Gastroesophageal sphincter (tissue), 4 donors: ENCODE measurements at regions not wholly inside any gene's neighbourhood (a gene's known extent, or its start where the extent isn't known, plus 50 kb on each side); places are given as distances from the start of the nearest gene placed in this dataset.

Experiments
- ATAC-seq: fragments of 150-250 bp; one replicate; pipeline ENCODE4 v1.9.1; 2016; ENCODE audit warnings: mild to moderate bottlenecking, moderate library complexity
- H3K27ac ChIP-seq, 4 donors: fragments of 200-600 bp; sonication (generic) in 3 of 4; 1 replicate in 3 of 4; 2 replicates in 1 of 4; pipeline ENCODE4 v1.5.1; 2016 to 2019
- H3K27me3 ChIP-seq: fragments of 200-600 bp; sonication (generic); one replicate; pipeline ENCODE4 v1.5.1; 2019
- H3K36me3 ChIP-seq, 2 donors: fragments of 200-600 bp; sonication (generic); one replicate each; pipeline ENCODE4 v1.5.1; 2019; ENCODE audit warnings: control low read depth in 1 of 2
- H3K4me1 ChIP-seq, 3 donors: fragments of 200-600 bp; sonication (generic); 1 replicate in 2 of 3; 2 replicates in 1 of 3; pipeline ENCODE4 v1.5.1; 2016 to 2019; ENCODE audit warnings: control low read depth in 2 of 3
- H3K4me3 ChIP-seq, 2 donors: fragments of 200-600 bp; sonication (generic); one replicate each; pipeline ENCODE4 v1.5.1; 2019; ENCODE audit warnings: mild to moderate bottlenecking in 1 of 2, moderate library complexity in 1 of 2
- H3K9me3 ChIP-seq, 3 donors: fragments of 200-600 bp; sonication (generic); one replicate each; pipeline ENCODE4 v1.5.1; 2017 to 2019; ENCODE audit warnings: control low read depth in 2 of 3
- EP300 ChIP-seq: sonication (generic); formaldehyde crosslinking; IDR thresholded peaks from one replicate; pipeline ENCODE4 v1.6.1; 2017; ENCODE audit warnings: antibody characterized with exemption, mild to moderate bottlenecking
- POLR2A ChIP-seq, 2 donors: fragments of 450-650 bp; IDR thresholded peaks; one replicate each; pipeline ENCODE4 v1.6.1; 2017; ENCODE audit warnings: antibody characterized with exemption in 2 of 2, mild to moderate bottlenecking in 2 of 2, moderate library complexity in 1 of 2
- POLR2AphosphoS5 ChIP-seq: sonication (generic); formaldehyde crosslinking; IDR thresholded peaks from one replicate; pipeline ENCODE4 v1.6.1; 2017; ENCODE audit warnings: antibody characterized with exemption
- WGBS, 2 donors: methylation state at CpG; one replicate each; pipeline ENCODE4 v1.1.5; 2018; ENCODE audit warnings: low coverage in 1 of 2; 5-methylcytosine and 5-hydroxymethylcytosine counted together
- TF ChIP-seq, protein P1 (sequence below), 4 experiments: fragments of 200-600 bp in 2 of 4; fragments of 450-650 bp in 2 of 4; sonication (generic) in 1 of 4; IDR thresholded peaks; one replicate each; pipeline ENCODE4 v1.5.1; 2017 to 2019; ENCODE audit warnings: antibody characterized with exemption in 4 of 4, mild to moderate bottlenecking in 2 of 4, moderate library complexity in 2 of 4

DNA sequence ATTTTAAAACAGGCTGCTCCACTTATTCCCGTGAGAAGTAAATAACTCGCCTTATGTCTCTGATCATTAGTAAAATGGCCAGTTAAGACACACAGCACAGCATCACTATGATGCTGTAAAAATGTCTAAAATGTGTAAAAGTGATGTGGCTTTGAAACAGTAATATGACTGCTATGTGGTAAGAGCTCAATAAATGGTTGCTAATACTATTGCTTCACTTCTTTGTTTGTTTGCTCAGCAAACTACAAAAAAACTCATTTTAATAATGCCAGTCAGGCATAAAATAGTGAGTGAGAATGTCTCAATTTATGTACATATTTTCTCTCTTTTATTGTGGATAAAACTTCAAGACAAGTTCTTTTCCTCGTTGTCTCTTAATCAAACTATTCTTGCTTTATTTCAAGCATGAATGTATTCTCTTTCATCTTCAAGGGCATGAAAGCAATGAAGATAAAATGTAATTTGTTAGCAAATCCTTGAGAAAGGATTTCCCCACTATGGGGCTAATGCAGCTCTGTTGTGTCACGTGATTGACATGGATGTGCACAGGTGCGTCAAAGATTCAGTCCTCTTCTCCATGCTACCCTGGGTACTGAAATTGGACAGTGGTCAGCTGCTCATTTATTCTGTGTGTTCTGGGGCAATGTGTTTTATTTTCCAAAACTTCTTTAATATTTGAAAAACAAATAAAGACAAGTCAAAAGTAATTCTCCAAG lies 387.2 kb downstream of the TRIB2 start:
- TF ChIP-seq POLR2AphosphoS5 (no peak), POLR2A (IDR thresholded peaks at IDR 0.05) (no peak), EP300 (no peak)
- TF ChIP-seq, protein P1, sequence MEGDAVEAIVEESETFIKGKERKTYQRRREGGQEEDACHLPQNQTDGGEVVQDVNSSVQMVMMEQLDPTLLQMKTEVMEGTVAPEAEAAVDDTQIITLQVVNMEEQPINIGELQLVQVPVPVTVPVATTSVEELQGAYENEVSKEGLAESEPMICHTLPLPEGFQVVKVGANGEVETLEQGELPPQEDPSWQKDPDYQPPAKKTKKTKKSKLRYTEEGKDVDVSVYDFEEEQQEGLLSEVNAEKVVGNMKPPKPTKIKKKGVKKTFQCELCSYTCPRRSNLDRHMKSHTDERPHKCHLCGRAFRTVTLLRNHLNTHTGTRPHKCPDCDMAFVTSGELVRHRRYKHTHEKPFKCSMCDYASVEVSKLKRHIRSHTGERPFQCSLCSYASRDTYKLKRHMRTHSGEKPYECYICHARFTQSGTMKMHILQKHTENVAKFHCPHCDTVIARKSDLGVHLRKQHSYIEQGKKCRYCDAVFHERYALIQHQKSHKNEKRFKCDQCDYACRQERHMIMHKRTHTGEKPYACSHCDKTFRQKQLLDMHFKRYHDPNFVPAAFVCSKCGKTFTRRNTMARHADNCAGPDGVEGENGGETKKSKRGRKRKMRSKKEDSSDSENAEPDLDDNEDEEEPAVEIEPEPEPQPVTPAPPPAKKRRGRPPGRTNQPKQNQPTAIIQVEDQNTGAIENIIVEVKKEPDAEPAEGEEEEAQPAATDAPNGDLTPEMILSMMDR (IDR thresholded peaks at IDR 0.05): no peak
- Histone ChIP-seq H3K27me3 (no peaks in the 10 kb centered on the region), H3K4me3 (no peak overlapping the region), H3K9me3 (no peaks in the 10 kb centered on the region), H3K4me1 (no peaks in the 10 kb centered on the region), H3K36me3 (no peaks in the 10 kb centered on the region), H3K27ac (no peak overlapping the region)
- 87 to 88% methylated on average over 3 to 5 of the region's 5 CpGs for WGBS, 2 donors
- ATAC-seq: no peak

- H3K27me3 ChIP-seq: no peaks in the 10 kb centered on the region
- no peak overlapping the region for H3K4me3 ChIP-seq
- no peaks in the 10 kb centered on the region for H3K4me1 ChIP-seq
- no peak for ATAC-seq
- no peaks in the 10 kb centered on the region for H3K36me3 ChIP-seq
- TF ChIP-seq POLR2AphosphoS5: no peak
- TF ChIP-seq, protein P1 (IDR thresholded peaks at IDR 0.05): no peak
- no peak for TF ChIP-seq EP300
- H3K27ac ChIP-seq: no peak overlapping the region
- H3K9me3 ChIP-seq: no peaks in the 10 kb centered on the region
These were observed 388.0 kb downstream of the TRIB2 start for GRCh38 chr2:13104723-13105122.

GRCh38 chr2:13106302-13106701 lies 389.6 kb downstream of the TRIB2 start:
- no peak overlapping the region for H3K4me3 ChIP-seq
- no peaks in the 10 kb centered on the region for H3K4me1 ChIP-seq
- H3K9me3 ChIP-seq: no peaks in the 10 kb centered on the region
- H3K36me3 ChIP-seq: no peaks in the 10 kb centered on the region
- H3K27ac ChIP-seq: no peak overlapping the region
- H3K27me3 ChIP-seq: no peaks in the 10 kb centered on the region
- TF ChIP-seq POLR2A (IDR thresholded peaks at IDR 0.05) (no peak), POLR2AphosphoS5 (no peak), EP300 (no peak)
- TF ChIP-seq, protein P1 (IDR thresholded peaks at IDR 0.05): no peak
- 63 to 76% methylated on average over 3 of the region's 3 CpGs for WGBS, 2 donors
- no peak for ATAC-seq

GRCh38 chr2:13109516-13109915 lies 392.8 kb downstream of the TRIB2 start:
- TF ChIP-seq, protein P1 (IDR thresholded peaks at IDR 0.05): no peak
- TF ChIP-seq POLR2A (IDR thresholded peaks at IDR 0.05): no peak
- TF ChIP-seq EP300: no peak
- no peak for TF ChIP-seq POLR2AphosphoS5
- Histone ChIP-seq H3K4me1 (no peaks in the 10 kb centered on the region), H3K27ac (no peak overlapping the region), H3K36me3 (no peaks in the 10 kb centered on the region), H3K9me3 (no peaks in the 10 kb centered on the region), H3K4me3 (no peak overlapping the region), H3K27me3 (no peaks in the 10 kb centered on the region)
- ATAC-seq: no peak
- WGBS, 2 donors: 93 to 100% methylated on average over 2 to 3 of the region's 3 CpGs

- H3K36me3 ChIP-seq: no peaks in the 10 kb centered on the region
- 18 to 56% methylated on average over 3 of the region's 3 CpGs for WGBS, 2 donors
- H3K27me3 ChIP-seq: no peaks in the 10 kb centered on the region
- no peak for ATAC-seq
- H3K27ac ChIP-seq: no peak overlapping the region
- no peak overlapping the region for H3K4me3 ChIP-seq
- no peaks in the 10 kb centered on the region for H3K9me3 ChIP-seq
- TF ChIP-seq, protein P1 (IDR thresholded peaks at IDR 0.05): no peak
- TF ChIP-seq POLR2A (IDR thresholded peaks at IDR 0.05) (no peak), EP300 (no peak), POLR2AphosphoS5 (no peak)
- H3K4me1 ChIP-seq: no peaks in the 10 kb centered on the region
These were observed 394.1 kb downstream of the TRIB2 start for GRCh38 chr2:13110825-13111224.
